HepG2 (cell line): ENCODE measurements at regions not wholly inside any gene's neighbourhood (a gene's known extent, or its start where the extent isn't known, plus 50 kb on each side); places are given as distances from the start of the nearest gene placed in this dataset.

Source experiments
- CHD2 ChIP-seq: IDR thresholded peaks from 2 replicates; pipeline ENCODE4 v1.6.1; 2011; ENCODE audit warnings: low read depth, low read length, improper control_type of control experiment
- ELF4 ChIP-seq: sonication (generic); formaldehyde crosslinking; IDR thresholded peaks from 2 replicates; pipeline ENCODE4 v1.5.0; 2020; ENCODE audit warnings: missing genetic modification reagents, mild to moderate bottlenecking, moderate library complexity, borderline replicate concordance
- HES4 ChIP-seq: sonication (generic); formaldehyde crosslinking; IDR thresholded peaks from 2 replicates; pipeline ENCODE4 v1.9.0; 2021; ENCODE audit warnings: mild to moderate bottlenecking, missing genetic modification reagents, borderline replicate concordance
- JUNB ChIP-seq: sonication (generic); formaldehyde crosslinking; IDR thresholded peaks from 2 replicates; pipeline ENCODE4 v1.8.0; 2022; ENCODE audit warnings: missing genetic modification reagents, mild to moderate bottlenecking, borderline replicate concordance
- JUND ChIP-seq: sonication (generic); formaldehyde crosslinking; IDR thresholded peaks from 2 replicates; pipeline ENCODE4 v1.8.0; 2022; ENCODE audit warnings: mild to moderate bottlenecking, missing genetic modification reagents
- KDM6A ChIP-seq: IDR thresholded peaks from 2 replicates; pipeline ENCODE4 v1.6.1; 2016; ENCODE audit warnings: low read depth
- KLF11 ChIP-seq: IDR thresholded peaks from 2 replicates; pipeline ENCODE4 v1.6.1; 2016; ENCODE audit warnings: missing compliant biosample characterization
- NFATC3 ChIP-seq: sonication (generic); formaldehyde crosslinking; IDR thresholded peaks from 2 replicates; pipeline ENCODE4 v1.5.1; 2020; ENCODE audit warnings: mild to moderate bottlenecking, missing genetic modification reagents
- PHF20 ChIP-seq: sonication (generic); formaldehyde crosslinking; IDR thresholded peaks from 2 replicates; pipeline ENCODE4 v1.5.0; 2020; ENCODE audit warnings: mild to moderate bottlenecking, missing genetic modification reagents
- POGZ ChIP-seq: sonication (generic); formaldehyde crosslinking; IDR thresholded peaks from 2 replicates; pipeline ENCODE4 v1.4.0; 2020; ENCODE audit warnings: mild to moderate bottlenecking, missing genetic modification reagents
- PRPF4 ChIP-seq: fragments of 200-400 bp; formaldehyde crosslinking; IDR thresholded peaks from 2 replicates; pipeline ENCODE4 v1.6.1; 2016; ENCODE audit warnings: low read length, low read depth; ENCODE audit not compliant: poor library complexity, severe bottlenecking
- STAG1 ChIP-seq: sonication (generic); formaldehyde crosslinking; IDR thresholded peaks from 2 replicates; pipeline ENCODE4 v1.4.0; 2020; ENCODE audit warnings: missing genetic modification reagents
- ZMYM4 ChIP-seq: sonication (generic); formaldehyde crosslinking; IDR thresholded peaks from 2 replicates; pipeline ENCODE4 v1.8.1; 2023; ENCODE audit warnings: mild to moderate bottlenecking, missing genetic modification reagents
- ZNF101 ChIP-seq: sonication (generic); formaldehyde crosslinking; IDR thresholded peaks from 2 replicates; pipeline ENCODE4 v1.4.0; 2020; ENCODE audit warnings: mild to moderate bottlenecking, low read depth, missing genetic modification reagents, borderline replicate concordance
- ZNF432 ChIP-seq: sonication (generic); formaldehyde crosslinking; IDR thresholded peaks from 2 replicates; pipeline ENCODE4 v1.5.0; 2020; ENCODE audit warnings: missing genetic modification reagents, mild to moderate bottlenecking, borderline replicate concordance
- ZNF709 ChIP-seq: sonication (generic); formaldehyde crosslinking; IDR thresholded peaks from 2 replicates; pipeline ENCODE4 v1.5.0; 2020; ENCODE audit warnings: mild to moderate bottlenecking, missing genetic modification reagents
- TF ChIP-seq, protein P1 (sequence below): sonication (generic); formaldehyde crosslinking; IDR thresholded peaks from 2 replicates; pipeline ENCODE4 v1.5.0; 2020; ENCODE audit warnings: mild to moderate bottlenecking, missing genetic modification reagents, borderline replicate concordance
- TF ChIP-seq, protein P2 (sequence below): sonication (generic); formaldehyde crosslinking; IDR thresholded peaks from 2 replicates; pipeline ENCODE4 v1.4.0; 2020; ENCODE audit warnings: missing genetic modification reagents
- TF ChIP-seq, protein P3 (sequence below): IDR thresholded peaks from 2 replicates; pipeline ENCODE4 v1.6.1; 2016; ENCODE audit warnings: missing genetic modification reagents, missing compliant biosample characterization
- TF ChIP-seq, protein P4 (sequence below): sonication (generic); formaldehyde crosslinking; IDR thresholded peaks from 2 replicates; pipeline ENCODE4 v1.5.1; 2020; ENCODE audit warnings: mild to moderate bottlenecking, missing genetic modification reagents

DNA sequence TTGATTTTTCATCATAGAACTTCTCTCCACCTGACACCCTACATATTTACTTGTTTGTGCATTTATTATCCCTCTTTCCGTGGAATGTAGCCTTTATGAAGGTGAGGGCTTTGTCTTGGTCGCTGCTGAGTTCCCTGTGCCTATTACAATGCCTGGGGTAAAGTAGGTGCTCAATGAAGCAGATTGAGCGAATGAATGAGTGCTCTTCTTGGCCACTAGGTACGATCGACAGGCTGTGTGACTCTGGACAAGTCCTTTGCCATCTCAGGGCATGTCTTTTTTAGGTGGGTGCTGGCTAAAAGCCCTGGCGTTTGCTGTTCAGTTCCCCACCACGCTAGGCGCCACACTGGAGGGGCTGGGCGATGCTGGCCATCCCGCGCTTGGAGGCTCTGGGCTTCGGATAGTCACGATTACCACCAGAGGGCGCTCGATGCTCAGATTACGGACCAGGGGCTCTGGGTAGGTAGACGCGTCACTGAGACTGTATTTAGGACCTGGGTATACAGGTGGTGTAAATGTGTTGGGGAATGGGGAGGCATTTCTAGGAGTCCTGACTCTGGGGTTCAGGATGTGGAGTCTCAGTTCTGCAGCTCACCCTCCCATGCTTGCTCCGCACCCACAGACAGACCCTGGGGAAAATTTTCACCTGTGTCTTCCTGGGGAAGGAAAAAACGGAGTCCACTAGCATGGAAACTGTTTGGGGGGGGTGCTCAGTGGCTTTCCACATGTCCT lies 71.0 kb upstream of the CSF3R start (continued):
- TF ChIP-seq, protein P1, sequence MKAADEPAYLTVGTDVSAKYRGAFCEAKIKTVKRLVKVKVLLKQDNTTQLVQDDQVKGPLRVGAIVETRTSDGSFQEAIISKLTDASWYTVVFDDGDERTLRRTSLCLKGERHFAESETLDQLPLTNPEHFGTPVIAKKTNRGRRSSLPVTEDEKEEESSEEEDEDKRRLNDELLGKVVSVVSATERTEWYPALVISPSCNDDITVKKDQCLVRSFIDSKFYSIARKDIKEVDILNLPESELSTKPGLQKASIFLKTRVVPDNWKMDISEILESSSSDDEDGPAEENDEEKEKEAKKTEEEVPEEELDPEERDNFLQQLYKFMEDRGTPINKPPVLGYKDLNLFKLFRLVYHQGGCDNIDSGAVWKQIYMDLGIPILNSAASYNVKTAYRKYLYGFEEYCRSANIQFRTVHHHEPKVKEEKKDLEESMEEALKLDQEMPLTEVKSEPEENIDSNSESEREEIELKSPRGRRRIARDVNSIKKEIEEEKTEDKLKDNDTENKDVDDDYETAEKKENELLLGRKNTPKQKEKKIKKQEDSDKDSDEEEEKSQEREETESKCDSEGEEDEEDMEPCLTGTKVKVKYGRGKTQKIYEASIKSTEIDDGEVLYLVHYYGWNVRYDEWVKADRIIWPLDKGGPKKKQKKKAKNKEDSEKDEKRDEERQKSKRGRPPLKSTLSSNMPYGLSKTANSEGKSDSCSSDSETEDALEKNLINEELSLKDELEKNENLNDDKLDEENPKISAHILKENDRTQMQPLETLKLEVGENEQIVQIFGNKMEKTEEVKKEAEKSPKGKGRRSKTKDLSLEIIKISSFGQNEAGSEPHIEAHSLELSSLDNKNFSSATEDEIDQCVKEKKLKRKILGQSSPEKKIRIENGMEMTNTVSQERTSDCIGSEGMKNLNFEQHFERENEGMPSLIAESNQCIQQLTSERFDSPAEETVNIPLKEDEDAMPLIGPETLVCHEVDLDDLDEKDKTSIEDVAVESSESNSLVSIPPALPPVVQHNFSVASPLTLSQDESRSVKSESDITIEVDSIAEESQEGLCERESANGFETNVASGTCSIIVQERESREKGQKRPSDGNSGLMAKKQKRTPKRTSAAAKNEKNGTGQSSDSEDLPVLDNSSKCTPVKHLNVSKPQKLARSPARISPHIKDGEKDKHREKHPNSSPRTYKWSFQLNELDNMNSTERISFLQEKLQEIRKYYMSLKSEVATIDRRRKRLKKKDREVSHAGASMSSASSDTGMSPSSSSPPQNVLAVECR (CRISPR knock-in tag) = no peak
- TF ChIP-seq JUND (CRISPR knock-in tag) (no peak), NFATC3 (CRISPR knock-in tag) (no peak), ZNF101 (CRISPR knock-in tag) (no peak), CHD2 (no peak), ZNF432 (no peak), PHF20 (CRISPR knock-in tag) (no peak), KLF11 (no peak), JUNB (no peak), HES4 (CRISPR knock-in tag) (no peak), ZNF709 (CRISPR knock-in tag) (no peak), POGZ (CRISPR knock-in tag) (no peak), ZMYM4 (CRISPR knock-in tag) (no peak), KDM6A (CRISPR knock-in tag) (no peak), PRPF4 (no peak), ELF4 (CRISPR knock-in tag) (no peak), STAG1 (CRISPR knock-in tag) (peak; percentile 75)
- TF ChIP-seq, protein P2, sequence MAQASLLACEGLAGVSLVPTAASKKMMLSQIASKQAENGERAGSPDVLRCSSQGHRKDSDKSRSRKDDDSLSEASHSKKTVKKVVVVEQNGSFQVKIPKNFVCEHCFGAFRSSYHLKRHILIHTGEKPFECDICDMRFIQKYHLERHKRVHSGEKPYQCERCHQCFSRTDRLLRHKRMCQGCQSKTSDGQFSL (CRISPR knock-in tag) = no peak
- TF ChIP-seq, protein P3, sequence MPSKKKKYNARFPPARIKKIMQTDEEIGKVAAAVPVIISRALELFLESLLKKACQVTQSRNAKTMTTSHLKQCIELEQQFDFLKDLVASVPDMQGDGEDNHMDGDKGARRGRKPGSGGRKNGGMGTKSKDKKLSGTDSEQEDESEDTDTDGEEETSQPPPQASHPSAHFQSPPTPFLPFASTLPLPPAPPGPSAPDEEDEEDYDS (CRISPR knock-in tag) = no peak
- TF ChIP-seq, protein P4, sequence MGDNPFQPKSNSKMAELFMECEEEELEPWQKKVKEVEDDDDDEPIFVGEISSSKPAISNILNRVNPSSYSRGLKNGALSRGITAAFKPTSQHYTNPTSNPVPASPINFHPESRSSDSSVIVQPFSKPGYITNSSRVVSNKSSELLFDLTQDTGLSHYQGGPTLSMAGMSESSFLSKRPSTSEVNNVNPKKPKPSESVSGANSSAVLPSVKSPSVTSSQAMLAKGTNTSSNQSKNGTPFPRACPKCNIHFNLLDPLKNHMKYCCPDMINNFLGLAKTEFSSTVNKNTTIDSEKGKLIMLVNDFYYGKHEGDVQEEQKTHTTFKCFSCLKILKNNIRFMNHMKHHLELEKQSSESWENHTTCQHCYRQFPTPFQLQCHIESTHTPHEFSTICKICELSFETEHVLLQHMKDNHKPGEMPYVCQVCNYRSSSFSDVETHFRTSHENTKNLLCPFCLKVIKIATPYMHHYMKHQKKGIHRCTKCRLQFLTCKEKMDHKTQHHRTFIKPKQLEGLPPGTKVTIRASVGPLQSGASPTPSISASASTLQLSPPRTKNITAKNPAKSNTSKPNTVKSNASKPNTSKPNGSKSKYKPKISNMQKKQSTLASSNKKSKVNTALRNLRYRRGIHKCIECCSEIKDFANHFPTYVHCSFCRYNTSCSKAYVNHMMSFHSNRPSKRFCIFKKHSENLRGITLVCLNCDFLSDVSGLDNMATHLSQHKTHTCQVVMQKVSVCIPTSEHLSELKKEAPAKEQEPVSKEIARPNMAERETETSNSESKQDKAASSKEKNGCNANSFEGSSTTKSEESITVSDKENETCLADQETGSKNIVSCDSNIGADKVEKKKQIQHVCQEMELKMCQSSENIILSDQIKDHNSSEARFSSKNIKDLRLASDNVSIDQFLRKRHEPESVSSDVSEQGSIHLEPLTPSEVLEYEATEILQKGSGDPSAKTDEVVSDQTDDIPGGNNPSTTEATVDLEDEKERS (CRISPR knock-in tag) = no peak
